Kasumi-1 (cell line): ENCODE measurements at regions not wholly inside any gene's neighbourhood (a gene's known extent, or its start where the extent isn't known, plus 50 kb on each side); places are given as distances from the start of the nearest gene placed in this dataset.

Experiments used
- DNase-seq, 2 experiments: peaks; one replicate each; lab custom pipeline; 2025; lab: John Stamatoyannopoulos, UW

DNA sequence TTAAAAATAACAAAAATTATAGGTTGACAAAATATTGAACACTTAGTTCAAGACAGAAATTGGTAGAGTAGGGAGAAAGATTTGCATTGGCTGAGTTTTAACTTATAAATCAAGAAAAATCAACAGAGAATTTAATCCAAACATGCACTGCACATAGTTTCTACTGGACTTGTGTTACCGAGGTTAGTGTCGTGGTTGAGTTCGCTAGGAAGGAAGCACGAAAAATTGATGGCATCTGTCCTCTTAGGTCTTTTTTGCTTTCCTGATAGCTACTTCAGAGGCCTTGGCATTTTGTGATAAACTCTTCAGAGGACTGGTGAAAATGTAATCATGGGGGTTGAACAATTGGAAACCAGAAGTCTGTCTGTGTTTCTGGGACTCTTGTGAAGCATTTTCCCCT lies 392.9 kb downstream of the NUAK1 start:
- no peak for DNase-seq

DNA sequence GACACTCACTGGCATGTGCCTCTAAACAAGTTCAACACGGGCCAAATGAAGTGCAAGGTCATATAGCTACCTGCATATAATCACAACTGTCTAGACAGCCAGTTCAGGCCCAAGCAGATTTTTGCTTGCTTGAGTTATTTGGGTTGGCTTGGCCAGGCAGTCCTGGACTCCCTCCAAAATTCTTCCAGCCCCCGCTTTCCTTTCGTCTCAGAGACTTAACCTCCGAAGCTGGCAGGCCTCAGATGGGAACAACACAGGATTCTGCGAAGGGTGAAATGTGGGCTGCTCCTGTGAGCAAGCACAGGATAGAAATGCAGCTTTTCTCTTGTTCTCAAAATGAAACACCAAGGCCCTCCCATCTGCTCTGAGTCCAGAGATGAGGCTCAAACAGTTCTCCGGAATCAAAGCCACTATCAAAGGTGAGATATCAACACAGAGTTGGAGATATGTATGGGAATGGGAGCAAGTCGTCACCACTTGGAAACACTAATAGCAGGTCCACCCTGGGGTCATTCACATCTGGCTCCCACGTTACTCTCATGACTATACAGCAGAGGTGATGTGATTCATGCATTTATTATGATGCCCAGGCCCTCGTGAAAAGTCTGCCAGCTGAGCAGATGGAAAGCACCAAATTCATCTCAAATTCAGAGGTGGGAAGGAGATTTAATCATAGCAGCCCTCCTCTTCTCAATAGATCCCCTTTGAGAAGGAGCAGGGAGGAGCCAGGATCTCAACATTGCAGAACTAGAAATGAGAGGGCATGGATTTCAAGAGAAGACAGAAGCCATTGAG lies 389.8 kb downstream of the NUAK1 start:
- DNase-seq = no peak

DNA sequence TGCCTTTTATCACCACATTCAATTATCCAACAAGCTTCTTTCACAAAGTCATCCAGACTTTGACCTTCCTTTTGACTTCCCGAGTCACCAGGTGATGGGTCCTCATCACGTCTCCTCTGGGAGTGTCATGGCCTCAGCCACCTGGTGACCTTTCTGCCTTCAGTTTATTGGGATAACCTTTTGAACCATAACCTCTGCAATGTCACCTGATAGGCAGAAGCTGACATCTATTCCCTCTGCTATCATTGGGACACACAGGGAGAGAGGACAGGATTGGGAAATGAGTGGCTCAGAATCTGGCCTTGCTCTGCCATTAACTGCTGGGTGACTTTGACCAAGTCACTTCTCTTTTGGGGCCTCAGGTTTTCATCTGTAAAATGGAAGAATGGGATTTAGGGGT lies 388.7 kb downstream of the NUAK1 start:
- no peak for DNase-seq

DNA sequence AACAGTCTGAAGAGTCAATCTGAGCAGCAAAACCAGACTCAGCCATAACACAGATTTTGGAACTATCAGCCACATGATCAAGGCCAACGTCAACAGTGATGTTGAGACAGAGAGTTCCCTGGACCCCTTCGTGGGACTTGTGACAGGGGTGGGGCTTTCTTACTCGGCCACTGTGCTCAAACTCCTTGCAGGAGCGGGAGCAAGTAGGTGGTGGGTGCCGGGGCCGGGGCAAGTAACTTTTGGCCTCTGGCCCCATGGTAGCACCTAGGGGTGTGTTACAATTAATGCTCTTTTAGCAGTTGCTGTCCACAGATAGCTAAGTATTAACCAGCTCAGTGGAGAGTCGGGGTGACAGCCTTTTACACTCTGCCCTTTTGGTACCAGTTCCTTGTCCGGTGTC lies 384.4 kb downstream of the NUAK1 start:
- DNase-seq = no peak

DNA sequence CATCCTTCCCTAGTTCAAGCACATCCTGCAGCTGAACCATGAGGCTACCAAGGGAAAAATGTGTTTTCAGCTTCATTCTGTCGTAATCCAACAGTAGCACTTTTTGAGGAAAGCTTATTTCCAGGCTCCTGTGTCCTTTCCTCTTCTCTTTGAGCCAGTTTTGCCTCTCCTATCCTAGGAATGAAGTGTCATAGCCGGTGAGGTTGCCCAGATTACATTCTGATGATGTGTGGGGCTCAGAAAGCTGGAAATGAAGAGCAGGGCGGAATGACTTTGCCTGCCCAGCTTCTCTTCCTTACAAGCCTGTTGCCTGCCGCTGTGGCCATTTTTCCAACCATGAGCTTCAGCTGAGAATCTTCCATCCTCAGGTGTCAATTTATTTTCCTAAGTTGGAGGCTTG lies 381.8 kb downstream of the NUAK1 start:
- DNase-seq = no peak

DNA sequence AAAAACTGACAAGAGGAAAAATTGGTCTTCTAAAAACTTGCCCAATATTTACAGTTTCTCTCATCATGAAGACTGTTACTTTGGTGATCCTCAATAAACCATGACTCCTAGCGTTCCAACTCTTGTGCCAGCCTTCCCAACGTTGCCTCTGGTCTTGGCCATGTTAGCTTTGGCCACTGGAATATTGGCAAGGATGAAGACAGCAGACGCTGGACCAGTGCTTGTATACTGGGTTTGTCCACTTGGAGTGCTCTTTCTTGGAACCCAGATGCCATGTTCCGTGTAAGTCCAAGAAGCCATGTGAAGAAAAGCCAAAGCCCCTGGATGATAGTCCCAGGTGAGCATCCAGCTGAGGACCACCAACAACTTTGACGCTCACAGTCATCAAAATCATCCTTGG lies 379.6 kb downstream of the NUAK1 start:
- DNase-seq = no peak

DNA sequence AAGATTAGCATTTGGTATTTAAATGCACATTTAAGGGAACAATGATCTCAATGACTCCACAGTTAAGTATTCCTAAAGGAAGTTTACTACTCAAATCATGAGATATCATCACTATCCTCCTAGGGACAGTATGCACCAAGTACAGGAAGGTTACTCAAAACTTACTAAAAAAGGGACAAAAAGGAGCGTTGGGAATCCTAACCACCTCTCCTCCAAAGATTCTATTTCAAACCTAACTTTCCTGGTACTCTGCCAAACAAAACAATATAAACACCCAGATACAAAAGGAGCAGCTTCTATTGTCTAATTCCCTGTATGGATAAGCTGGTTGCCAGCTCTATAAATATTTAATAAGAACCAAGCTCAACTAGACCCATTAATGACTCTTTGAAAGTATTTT lies 377.7 kb downstream of the NUAK1 start:
- DNase-seq = no peak

DNA sequence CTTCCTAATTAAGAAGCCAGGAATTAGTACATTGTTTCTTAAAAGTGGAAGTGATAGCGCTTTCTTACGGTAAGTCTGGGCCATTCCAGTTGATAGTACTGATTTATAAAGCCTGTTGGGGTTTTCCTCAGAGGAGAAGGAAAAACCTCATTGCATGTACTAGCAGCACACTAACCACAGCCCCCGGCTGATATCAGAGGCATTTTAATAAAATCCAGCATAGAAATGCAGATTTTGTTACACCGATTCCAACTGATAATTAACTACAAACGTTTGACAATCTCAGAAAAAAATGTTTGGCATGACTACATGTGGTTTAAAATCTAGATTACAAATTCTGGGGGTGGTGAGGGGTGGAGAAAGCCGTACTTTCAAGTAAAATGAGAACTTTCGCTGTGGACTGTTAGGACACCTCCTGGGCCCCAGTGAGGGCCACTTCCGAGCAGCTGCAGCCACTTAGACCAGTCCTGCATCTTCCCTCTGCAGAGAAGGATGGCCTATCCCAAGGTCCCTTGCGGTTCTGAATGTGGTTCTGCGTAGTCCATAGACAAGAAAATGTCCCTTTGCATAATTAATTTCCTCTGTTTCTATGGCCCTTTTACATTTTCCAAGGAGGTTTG lies 374.4 kb downstream of the NUAK1 start:
- DNase-seq = no peak

DNA sequence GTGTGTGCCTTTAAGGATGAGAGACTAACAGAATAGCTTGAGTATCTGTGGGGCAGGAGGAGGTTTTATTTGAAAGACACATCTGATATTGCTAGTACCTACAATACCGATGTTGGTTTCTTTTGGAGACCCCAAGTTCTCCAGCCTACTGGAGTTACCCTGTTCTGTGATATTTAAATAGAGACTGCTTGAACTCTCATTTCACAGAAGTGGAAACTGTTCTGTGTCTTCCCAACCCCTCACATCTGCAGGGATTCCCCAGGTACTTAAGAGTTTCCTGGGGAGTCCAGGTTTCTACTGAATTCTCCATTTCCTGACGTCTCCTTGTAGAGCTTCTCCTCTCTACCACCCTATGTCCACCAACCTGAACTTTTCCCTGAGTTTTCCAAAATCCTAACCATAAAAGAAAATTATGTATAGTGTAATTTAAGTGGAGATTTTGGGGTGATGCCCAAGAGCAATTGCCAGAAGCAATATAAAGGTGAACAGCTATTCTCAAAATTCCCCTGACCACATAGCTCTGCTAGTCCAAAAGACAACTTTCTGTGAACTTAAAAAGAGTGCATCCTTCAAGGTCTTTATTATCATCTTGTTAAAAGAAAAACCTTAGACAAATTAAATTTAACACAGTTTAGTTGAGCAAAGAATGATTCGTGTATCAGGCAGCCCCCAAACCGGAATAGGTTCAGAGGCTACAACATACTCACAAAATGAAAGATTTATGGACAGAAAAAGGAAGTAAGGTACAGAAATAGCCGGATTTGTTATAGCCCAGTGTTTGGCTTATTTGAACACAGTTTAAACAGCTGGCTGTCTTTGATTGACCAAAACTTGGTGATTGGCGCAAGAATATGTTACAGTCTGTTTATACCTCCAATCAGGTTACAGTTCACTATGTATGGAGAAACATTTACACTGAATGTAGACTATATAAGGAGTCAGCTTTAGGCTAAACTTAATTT lies 373.4 kb downstream of the NUAK1 start:
- DNase-seq = no peak

DNA sequence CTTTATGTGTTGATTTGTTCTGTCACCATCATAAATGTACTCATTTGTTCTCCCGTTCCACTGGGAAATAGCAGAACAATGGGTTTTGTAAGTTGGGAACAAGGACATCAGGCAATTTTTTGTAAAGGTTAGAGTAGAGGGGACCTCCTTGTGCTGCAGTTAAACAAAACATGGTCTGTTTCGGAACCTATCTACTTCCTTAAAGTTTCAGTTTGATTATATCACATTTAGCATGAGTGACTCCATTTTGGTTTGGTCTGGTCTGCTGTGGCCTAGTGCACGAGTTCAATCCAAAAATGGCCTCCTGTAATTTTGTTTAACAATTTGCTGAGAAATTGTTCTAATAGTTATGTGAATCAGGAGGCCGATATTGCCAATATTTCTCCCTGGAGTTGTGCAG lies 372.7 kb downstream of the NUAK1 start:
- DNase-seq = no peak

DNA sequence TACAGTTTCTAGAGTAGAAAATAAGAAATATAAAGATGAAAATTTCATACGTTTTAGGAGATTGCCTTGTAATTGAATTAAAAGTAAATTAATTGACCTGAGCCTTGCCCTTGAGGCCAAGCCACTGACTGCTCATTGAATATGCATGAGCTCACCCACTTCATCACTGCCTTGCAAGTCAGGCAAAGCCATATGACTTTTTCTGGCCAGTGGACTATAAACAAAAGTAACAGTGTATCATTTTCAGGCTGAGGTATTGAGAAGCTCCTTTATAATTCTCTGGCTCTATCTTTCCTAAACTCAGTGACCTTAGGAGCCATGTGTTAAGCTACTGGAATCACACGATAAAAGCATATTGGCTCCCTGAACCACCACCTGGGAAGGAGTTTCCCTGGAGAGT lies 369.3 kb downstream of the NUAK1 start:
- DNase-seq = no peak

DNA sequence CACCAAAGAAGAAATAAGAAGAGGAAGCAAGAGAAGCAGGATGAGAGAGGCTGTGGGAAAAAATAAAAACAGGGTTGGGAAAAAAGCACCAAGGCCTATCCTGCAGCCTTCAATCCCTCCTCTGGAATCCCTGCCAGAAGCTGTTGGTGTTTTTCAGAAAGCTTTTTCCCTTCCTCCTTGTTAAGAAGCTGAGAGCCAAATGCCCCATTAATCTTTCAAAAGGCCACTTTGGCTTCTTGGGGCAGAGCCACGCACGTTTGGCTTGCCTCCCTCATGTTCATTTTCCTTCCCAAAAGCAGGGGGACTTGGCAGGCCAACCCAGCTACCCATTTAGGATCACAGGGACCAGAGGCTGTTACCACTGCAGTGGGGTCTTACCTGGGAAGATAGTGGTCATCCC lies 365.3 kb downstream of the NUAK1 start:
- DNase-seq = no peak

DNA sequence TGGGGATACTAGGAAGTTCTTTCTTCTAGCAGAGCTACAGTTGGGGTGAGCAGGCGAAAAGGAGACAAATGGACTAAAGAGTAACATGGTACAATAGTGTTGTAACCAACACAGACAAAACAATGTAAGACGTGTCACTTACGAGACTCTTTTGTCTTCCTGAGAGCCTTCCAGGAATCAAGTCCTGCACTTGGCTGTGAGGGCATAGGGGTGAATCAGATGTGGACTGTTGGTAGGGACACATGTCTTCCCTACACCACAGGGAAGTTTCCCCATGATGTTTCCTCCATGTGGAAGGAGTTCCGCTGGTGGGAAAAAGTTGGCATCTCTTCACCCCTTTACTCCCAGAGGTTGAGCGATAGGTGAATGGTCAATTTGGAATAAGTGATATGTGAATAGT lies 364.7 kb downstream of the NUAK1 start:
- DNase-seq = no peak

DNA sequence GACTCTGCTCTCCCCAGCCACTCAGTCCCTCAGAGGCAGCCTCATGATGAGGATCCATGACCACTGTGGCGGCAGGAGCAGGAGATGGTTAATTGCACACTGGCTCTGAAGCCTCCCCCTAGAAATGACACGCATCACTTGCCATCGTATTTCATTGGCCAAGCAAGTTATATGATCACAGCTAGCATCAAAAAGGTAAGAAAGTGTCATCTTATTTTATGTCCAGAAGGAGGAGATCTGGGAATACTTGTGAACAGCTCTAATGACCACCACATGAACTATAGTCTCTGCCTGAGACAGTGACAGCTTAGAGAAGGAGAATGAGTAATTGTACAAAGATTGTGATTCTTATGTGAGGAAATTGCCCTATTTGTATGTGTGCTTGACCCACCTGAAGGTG lies 363.4 kb downstream of the NUAK1 start:
- DNase-seq = no peak

DNA sequence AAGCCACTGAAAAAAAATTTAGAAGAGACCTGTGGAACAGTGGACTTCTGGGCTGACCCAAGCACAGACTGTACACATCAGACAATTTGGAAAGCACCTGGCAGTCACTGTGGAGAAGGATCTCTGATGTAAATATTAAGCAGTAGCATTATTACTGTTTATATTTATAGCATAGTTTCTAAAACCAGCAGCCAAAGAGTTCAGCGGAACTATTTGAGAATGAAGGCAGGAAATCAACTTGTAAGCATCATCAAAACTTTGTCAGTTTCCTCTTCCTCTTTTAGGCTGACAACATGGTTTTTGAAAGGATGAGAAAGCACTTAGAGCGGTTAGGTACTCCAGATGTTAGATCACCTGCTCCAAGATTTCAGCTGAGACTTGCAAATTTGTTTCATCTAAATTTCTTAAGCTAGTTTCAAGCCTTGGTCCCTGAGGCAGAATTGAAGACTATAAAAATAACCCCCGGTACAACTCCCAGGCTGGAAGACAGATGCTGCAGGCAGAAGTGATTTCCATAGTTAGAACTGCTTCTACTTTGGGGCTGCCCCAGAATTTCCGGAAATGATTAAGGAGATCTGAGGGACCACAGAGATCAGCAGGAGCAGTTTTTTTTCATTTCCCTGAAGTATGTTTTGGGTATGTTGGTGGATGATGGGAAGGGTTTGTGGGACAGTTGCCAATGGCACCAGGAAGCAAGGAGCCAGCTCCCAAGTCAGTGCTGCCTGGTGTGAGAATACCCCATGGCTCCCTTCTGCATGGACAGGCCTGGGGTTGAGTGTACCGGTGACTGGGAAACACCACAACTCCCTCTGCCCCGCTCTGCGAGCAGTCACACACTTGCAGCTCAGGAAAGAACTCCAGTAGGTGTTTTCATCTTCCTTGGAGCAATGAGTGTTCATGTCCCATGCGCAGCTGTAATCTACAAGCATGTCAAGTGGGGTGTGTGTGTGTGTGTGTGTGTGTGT lies 354.5 kb downstream of the NUAK1 start:
- no peak for DNase-seq

DNA sequence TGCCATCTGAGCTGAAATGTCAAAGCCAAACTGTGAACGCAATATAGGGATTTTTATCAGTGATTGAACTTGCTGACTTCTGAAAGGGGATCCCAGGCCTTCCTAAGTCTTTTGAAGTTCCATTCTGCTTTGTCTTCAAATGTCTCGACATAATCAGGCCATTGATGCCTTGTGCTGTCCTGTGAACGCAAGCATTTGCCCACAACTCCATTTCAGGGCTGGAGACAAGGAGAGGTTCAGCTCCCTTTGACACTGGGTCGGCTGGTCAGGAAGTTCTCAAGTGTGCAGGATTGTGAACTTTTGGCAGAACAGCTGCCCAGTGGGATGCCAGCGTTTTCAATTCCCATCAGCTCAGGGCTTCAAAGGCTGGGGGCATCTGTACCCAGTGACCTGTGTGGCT lies 345.3 kb downstream of the NUAK1 start:
- no peak for DNase-seq

DNA sequence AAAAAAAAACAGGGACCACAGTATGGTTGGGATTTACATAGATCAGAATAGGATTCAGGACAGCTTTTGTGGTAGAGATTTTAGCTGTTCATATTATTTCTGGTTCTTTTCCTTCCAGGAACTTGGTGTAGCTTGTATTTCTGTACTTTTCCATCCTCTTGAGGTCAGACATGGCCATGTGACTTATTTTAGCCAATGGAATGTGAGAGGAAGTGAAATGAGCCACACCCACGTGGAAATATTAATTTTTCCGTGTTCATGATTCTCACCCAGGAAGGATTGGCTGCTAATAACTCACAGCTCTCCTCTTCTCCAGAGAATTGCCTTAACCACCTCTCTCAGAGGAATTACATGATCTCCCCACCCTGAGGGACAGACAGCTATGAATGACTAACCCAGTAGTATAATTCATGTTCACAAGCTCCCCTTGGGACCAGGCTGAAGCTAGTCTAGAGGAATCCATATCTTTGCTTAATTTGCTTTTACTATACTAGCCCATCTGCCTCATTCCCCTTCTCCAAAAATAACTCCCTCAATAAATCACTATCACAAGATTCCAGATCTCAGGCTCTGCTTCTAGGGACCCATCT lies 340.4 kb downstream of the NUAK1 start:
- DNase-seq = no peak

DNA sequence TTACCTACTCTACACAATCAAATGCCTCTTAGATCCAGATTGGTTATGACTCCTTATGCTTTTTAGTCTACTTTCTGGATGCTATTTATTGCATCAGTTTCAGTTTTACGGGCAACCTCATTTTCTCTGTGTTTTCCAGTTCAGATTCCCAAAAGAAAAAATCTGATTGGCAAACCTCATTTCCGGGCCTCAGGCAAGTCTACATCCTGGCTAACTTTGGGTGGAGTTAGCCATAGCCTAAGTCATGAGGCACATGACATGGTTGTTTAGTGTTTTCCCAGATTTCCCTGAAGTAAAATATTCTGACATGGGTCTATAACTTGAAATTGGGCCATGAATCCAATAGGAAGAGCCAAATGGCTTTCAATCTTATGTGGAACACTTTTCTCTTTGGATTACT lies 339.7 kb downstream of the NUAK1 start:
- DNase-seq = no peak

DNA sequence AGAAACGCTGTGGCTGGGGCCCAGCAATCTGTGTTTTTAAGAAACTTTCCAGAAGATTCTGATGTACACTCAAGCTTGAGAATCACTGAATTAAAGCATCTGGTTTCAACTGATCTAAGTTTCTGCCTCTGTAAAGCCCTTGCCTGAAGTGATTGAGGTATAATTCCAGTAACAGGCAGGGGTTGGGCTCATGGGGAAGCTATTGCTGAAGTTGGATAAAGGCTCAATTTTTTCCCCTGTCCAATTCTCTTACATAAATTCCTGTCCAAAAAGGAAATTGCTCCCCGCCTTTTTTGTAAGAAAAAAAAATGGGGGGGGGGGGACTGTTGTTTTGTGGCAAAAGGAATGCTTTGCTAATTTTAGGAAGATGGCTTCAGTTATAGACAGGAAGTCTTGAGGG lies 337.4 kb downstream of the NUAK1 start:
- DNase-seq = no peak

DNA sequence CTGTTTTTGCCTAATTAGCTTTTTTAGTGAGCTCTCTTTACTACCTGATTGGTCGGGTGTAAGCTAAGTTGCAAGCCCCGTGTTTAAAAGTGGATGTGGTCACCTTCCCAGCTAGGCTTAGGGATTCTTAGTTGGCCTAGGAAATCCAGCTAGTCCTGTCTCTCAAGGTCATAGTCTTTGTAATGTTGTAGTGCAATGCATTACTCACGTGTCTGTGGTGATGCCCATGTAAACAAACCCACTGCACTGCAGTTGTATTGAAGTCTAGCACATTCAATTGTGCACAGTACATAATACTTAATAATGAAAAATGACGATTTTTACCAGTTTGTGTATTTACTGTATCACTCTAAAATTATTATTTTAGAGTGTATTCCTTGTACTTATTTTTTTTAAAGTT lies 335.5 kb downstream of the NUAK1 start:
- DNase-seq = no peak

DNA sequence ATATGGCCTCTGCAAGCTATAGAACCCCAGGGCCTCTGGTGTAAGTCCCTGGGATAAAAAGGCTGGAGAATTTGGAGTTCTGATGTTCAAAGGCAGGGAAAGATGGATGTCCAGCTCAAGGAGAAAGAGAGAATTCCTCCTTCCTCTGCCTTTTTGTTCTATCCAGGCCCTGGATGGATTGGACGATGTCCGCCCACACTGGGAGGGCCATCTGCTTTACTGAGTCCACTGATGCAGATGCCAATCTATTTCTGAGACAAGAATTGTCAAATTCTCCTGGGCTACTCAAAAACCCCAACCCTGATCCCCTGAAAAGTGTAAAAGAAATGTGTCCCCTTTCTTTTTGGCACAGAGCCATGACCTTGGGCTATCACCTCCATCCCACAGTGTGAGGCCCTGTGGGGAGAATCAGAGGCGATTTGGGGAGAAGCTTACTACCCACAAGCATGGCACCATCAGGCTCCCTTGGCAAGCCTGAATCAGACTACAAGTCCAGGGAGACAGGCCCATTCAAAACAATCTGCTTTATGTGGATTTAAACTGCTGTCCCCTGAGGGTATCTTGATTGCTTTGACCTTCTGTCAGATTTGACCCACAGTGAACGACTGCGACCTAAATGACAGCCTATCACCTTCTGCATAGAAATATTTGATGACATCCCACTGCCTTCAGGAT lies 334.0 kb downstream of the NUAK1 start:
- DNase-seq = no peak
